Tibial nerve (tissue), 3 donors: ENCODE measurements at regions not wholly inside any gene's neighbourhood (a gene's known extent, or its start where the extent isn't known, plus 50 kb on each side); places are given as distances from the start of the nearest gene placed in this dataset.

Experiments
- CTCF ChIP-seq, 5 experiments: fragments of 200-600 bp in 3 of 5; fragments of 450-650 bp in 2 of 5; sonication (generic) in 3 of 5; IDR thresholded peaks; one replicate each; pipeline ENCODE4 v1.5.1; 2016 to 2019; ENCODE audit warnings: antibody characterized with exemption in 5 of 5, mild to moderate bottlenecking in 3 of 5, moderate library complexity in 2 of 5
- POLR2A ChIP-seq, 2 donors: fragments of 450-650 bp; IDR thresholded peaks; one replicate each; pipeline ENCODE4 v1.6.1; 2017; ENCODE audit warnings: antibody characterized with exemption in 2 of 2, mild to moderate bottlenecking in 2 of 2, moderate library complexity in 2 of 2

GRCh38 chr9:119047513-119048307 lies 321.5 kb downstream of the BRINP1 start:
- TF ChIP-seq POLR2A (IDR thresholded peaks at IDR 0.05) (no peak), CTCF (IDR thresholded peaks at IDR 0.05) (no peak)
